ENCODE measurements at regions not wholly inside any gene's neighbourhood (a gene's known extent, or its start where the extent isn't known, plus 50 kb on each side); places are given as distances from the start of the nearest gene placed in this dataset.

DNA sequence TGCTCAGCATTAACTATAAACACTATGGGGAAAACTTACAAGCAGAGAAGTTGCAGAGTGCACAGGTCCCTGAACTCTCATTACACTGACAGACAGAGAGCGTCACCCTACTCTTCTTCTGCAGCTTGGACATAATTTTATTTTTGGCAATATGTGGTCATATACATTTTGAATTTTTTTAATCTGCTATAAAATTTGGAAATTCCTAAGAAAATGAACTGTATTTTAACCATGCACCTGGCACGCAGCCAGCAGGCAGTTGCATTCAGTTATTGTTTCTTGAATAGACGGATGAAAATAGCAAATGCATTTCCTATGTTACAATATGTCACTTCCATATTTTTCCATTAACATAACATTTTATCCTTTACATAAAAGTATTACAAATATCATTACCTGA, 100.2 kb downstream of the SLC25A46 start:
- ATAC-seq (ENCODE audit: low read depth) (no peak), DNase-seq (no peak)
- POLR2A ChIA-PET = no interaction called here
- no peaks in the 10 kb centered on the region for H3K4me1 Mint-ChIP-seq
- intact Hi-C loops (cut with micrococcal nuclease) = no loop called here
- no CpG with 5 or more reads among the region's 3 CpGs for WGBS (ENCODE audit: insufficient coverage)
- H3K4me2 ChIP-seq (replicated peaks; ENCODE audit: low read depth, low read length, poor library complexity, severe bottlenecking) = no peak overlapping the region
- H3K27me3 ChIP-seq (replicated peaks in 1 of 4; ENCODE audit: control extremely low read depth in 1 of 4, control insufficient read depth in 3 of 4, insufficient read depth in 4 of 4, low read length in 3 of 4) = no peaks in the 10 kb centered on the region
- no peaks in the 10 kb centered on the region for H3K27me3 Mint-ChIP-seq
- no peak overlapping the region for H3K4me3 ChIP-seq (ENCODE audit: control extremely low read depth in 1 of 5, extremely low read depth in 1 of 5, insufficient read depth in 1 of 5, low read depth in 2 of 5, low read length in 4 of 5)
- H3K36me3 ChIP-seq (replicated peaks in 1 of 2; ENCODE audit: control extremely low read depth in 1 of 2, control insufficient read depth in 1 of 2, extremely low read depth in 1 of 2, insufficient read depth in 2 of 2, low read length in 1 of 2) = no peaks in the 10 kb centered on the region
- no peak for TF ChIP-seq EZH2 (IDR thresholded peaks at IDR 0.05; ENCODE audit: borderline replicate concordance, insufficient read depth, low read depth, low read length, poor library complexity, severe bottlenecking)
- TF ChIP-seq, protein P1, sequence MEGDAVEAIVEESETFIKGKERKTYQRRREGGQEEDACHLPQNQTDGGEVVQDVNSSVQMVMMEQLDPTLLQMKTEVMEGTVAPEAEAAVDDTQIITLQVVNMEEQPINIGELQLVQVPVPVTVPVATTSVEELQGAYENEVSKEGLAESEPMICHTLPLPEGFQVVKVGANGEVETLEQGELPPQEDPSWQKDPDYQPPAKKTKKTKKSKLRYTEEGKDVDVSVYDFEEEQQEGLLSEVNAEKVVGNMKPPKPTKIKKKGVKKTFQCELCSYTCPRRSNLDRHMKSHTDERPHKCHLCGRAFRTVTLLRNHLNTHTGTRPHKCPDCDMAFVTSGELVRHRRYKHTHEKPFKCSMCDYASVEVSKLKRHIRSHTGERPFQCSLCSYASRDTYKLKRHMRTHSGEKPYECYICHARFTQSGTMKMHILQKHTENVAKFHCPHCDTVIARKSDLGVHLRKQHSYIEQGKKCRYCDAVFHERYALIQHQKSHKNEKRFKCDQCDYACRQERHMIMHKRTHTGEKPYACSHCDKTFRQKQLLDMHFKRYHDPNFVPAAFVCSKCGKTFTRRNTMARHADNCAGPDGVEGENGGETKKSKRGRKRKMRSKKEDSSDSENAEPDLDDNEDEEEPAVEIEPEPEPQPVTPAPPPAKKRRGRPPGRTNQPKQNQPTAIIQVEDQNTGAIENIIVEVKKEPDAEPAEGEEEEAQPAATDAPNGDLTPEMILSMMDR (IDR thresholded peaks at IDR 0.05) = no peak
- no peaks in the 10 kb centered on the region for H3K9me3 Mint-ChIP-seq (ENCODE audit: insufficient read depth)
- CTCF ChIA-PET = no interaction called here
- no peaks in the 10 kb centered on the region for H4K20me1 ChIP-seq (ENCODE audit: control insufficient read depth, insufficient read depth, low read length, poor library complexity, severe bottlenecking)
- H3K79me2 ChIP-seq (ENCODE audit: control insufficient read depth, insufficient read depth, low read length) = no peaks in the 10 kb centered on the region
- H2AFZ ChIP-seq (ENCODE audit: insufficient read depth, low read depth, low read length, poor library complexity, severe bottlenecking) = no peak overlapping the region
- no peaks in the 10 kb centered on the region for H3K4me1 ChIP-seq (ENCODE audit: control insufficient read depth in 2 of 2, insufficient read depth in 2 of 2, low read length in 2 of 2)
- H3K9ac ChIP-seq (ENCODE audit: low read length) = no peak overlapping the region
- no peak overlapping the region for H3K4me3 Mint-ChIP-seq
- no peak overlapping the region for H3K27ac Mint-ChIP-seq
- no peak overlapping the region for H3K27ac ChIP-seq (ENCODE audit: low read length in 2 of 2)
- peaks cover 0 to 6% (median 0%) of the 10 kb centered on the region in 3 donors for H3K9me3 ChIP-seq (ENCODE audit: control extremely low read depth in 1 of 3, control insufficient read depth in 2 of 3, insufficient read depth in 1 of 3, low read length in 2 of 3)

DNA sequence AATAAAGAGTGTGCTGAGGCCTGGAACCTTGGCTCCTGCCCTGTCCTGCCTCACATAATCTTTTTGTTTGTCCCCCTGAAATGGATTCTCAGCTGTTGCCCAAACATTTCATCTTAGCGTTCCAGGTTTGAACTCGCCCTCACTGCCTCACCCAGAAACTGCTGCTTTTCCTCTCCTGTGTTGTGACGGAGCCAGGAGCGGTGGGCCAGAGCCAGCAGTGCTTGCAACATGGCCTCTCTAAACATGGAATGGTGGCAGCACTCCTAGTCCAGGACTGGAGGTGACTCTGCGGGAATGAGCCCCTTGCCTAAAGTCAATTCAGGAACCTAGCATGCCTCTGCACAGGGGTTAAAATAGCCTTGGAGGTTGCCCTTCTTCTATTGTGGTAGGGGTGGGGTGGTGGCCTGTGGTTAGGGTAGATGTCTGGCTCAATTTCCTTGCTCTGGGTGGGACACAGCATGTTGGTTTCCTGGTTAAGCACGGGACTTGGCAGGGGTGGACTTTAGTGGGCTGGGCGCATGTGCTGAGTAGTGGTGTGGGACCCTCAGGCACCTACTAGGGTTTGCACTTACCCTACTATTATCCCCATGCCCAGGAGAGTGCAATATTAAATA, 101.6 kb downstream of the SLC25A46 start:
- no peaks in the 10 kb centered on the region for H3K4me1 ChIP-seq (ENCODE audit: control insufficient read depth in 2 of 2, insufficient read depth in 2 of 2, low read length in 2 of 2)
- no peak overlapping the region for H3K27ac ChIP-seq (ENCODE audit: low read length in 2 of 2)
- no peak overlapping the region for H2AFZ ChIP-seq (ENCODE audit: insufficient read depth, low read depth, low read length, poor library complexity, severe bottlenecking)
- no peaks in the 10 kb centered on the region for H3K36me3 ChIP-seq (replicated peaks in 1 of 2; ENCODE audit: control extremely low read depth in 1 of 2, control insufficient read depth in 1 of 2, extremely low read depth in 1 of 2, insufficient read depth in 2 of 2, low read length in 1 of 2)
- no peak for DNase-seq
- no peaks in the 10 kb centered on the region for H3K27me3 ChIP-seq (replicated peaks in 1 of 4; ENCODE audit: control extremely low read depth in 1 of 4, control insufficient read depth in 3 of 4, insufficient read depth in 4 of 4, low read length in 3 of 4)
- no peaks in the 10 kb centered on the region for H3K79me2 ChIP-seq (ENCODE audit: control insufficient read depth, insufficient read depth, low read length)
- Mint-ChIP-seq H3K4me3 (no peak overlapping the region), H3K27me3 (no peaks in the 10 kb centered on the region), H3K4me1 (no peaks in the 10 kb centered on the region), H3K27ac (no peak overlapping the region), H3K9me3 (ENCODE audit: insufficient read depth) (no peaks in the 10 kb centered on the region)
- ChIA-PET POLR2A (no interaction called here), CTCF (no interaction called here)
- H3K4me3 ChIP-seq (ENCODE audit: control extremely low read depth in 1 of 5, extremely low read depth in 1 of 5, insufficient read depth in 1 of 5, low read depth in 2 of 5, low read length in 4 of 5) = no peak overlapping the region
- H3K9me3 ChIP-seq (ENCODE audit: control extremely low read depth in 1 of 3, control insufficient read depth in 2 of 3, insufficient read depth in 1 of 3, low read length in 2 of 3) = peaks cover 0 to 6% (median 0%) of the 10 kb centered on the region in 3 donors
- TF ChIP-seq, protein P1 (IDR thresholded peaks at IDR 0.05) = no peak
- no peak for TF ChIP-seq EZH2 (IDR thresholded peaks at IDR 0.05; ENCODE audit: borderline replicate concordance, insufficient read depth, low read depth, low read length, poor library complexity, severe bottlenecking)
- no peaks in the 10 kb centered on the region for H4K20me1 ChIP-seq (ENCODE audit: control insufficient read depth, insufficient read depth, low read length, poor library complexity, severe bottlenecking)
- H3K9ac ChIP-seq (ENCODE audit: low read length) = no peak overlapping the region
- intact Hi-C loops (cut with micrococcal nuclease) = no loop called here
- no peak overlapping the region for H3K4me2 ChIP-seq (replicated peaks; ENCODE audit: low read depth, low read length, poor library complexity, severe bottlenecking)
- 75% methylated on average over 6 of the region's 7 CpGs for WGBS (ENCODE audit: insufficient coverage)
- no peak for ATAC-seq (ENCODE audit: low read depth)

Measured in B cell (primary cell).